ENCODE measurements at regions not wholly inside any gene's neighbourhood (a gene's known extent, or its start where the extent isn't known, plus 50 kb on each side); places are given as distances from the start of the nearest gene placed in this dataset.

DNA sequence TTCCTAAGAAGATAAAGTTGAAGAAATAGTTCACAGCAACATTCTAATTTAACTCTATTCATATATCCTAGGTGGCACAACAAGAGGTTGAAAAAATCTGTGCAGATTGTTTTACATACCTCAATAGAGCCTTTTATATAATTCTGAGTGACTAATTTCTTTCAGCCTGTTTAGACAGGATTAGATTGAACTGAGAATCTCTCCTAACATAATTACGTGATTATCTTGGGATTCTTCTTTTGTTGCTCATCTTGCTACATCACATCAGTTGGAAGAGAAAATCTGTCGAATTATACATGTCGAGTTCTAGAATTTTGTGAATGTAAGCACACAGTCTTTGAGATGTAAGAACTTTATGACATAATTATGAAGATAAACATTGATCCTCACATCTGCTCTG, 1873.7 kb upstream of the IGFBP7 start:
- H4K20me1 ChIP-seq (ENCODE audit: insufficient read depth, low read length, poor library complexity, severe bottlenecking), result no peaks in the 10 kb centered on the region
- no peaks in the 10 kb centered on the region for H3K36me3 ChIP-seq (ENCODE audit: insufficient read depth, low read length)
- no peak overlapping the region for H3K4me2 ChIP-seq (ENCODE audit: low read depth, low read length, poor library complexity, severe bottlenecking)
- no peaks in the 10 kb centered on the region for H3K9me3 ChIP-seq (ENCODE audit: insufficient read depth, low read depth, low read length)
- H3K9me2 ChIP-seq (replicated peaks; ENCODE audit: low read depth, low read length), result no peaks in the 10 kb centered on the region
- H3K79me2 ChIP-seq (ENCODE audit: insufficient read depth, low read length), result no peaks in the 10 kb centered on the region
- H3F3A ChIP-seq (ENCODE audit: low read depth), result no peaks in the 10 kb centered on the region
- H3K4me3 ChIP-seq (ENCODE audit: low read length, poor library complexity, severe bottlenecking), result no peak overlapping the region
- no peaks in the 10 kb centered on the region for H3K4me1 ChIP-seq (ENCODE audit: insufficient read depth, low read length, poor library complexity, severe bottlenecking)
- no peak overlapping the region for H3K9ac ChIP-seq (ENCODE audit: low read depth, low read length, poor library complexity, severe bottlenecking)
- no peaks in the 10 kb centered on the region for H3K27me3 ChIP-seq (ENCODE audit: insufficient read depth, low read length, poor library complexity, severe bottlenecking)
- H2AFZ ChIP-seq (ENCODE audit: low read length), result no peak overlapping the region
- no peak for TF ChIP-seq EZH2phosphoT487 (IDR thresholded peaks at IDR 0.05; ENCODE audit: borderline replicate concordance)
- TF ChIP-seq, protein P1, sequence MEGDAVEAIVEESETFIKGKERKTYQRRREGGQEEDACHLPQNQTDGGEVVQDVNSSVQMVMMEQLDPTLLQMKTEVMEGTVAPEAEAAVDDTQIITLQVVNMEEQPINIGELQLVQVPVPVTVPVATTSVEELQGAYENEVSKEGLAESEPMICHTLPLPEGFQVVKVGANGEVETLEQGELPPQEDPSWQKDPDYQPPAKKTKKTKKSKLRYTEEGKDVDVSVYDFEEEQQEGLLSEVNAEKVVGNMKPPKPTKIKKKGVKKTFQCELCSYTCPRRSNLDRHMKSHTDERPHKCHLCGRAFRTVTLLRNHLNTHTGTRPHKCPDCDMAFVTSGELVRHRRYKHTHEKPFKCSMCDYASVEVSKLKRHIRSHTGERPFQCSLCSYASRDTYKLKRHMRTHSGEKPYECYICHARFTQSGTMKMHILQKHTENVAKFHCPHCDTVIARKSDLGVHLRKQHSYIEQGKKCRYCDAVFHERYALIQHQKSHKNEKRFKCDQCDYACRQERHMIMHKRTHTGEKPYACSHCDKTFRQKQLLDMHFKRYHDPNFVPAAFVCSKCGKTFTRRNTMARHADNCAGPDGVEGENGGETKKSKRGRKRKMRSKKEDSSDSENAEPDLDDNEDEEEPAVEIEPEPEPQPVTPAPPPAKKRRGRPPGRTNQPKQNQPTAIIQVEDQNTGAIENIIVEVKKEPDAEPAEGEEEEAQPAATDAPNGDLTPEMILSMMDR (conservative IDR thresholded peaks at IDR 0.05; ENCODE audit: low read length), result no peak

DNA sequence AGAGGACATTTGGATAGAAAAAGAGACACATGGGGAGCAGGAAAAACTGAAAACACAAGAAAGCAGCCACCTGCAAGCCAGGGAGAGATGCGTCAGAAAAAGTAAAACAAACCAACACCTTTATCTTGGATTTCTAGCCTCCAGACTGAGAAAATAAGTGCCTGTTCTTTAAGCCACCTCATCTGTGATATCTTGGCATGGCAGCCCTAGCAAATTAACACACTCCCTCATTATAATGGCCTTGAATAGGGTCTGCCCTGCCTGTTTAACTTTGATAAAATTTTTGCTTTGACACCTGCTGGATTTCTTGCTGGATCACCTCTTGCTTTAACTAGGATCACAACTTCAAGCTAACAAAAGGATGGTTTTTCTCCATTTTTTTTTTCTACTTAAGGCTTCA, 1892.0 kb upstream of the IGFBP7 start:
- Histone ChIP-seq H3K27me3 (ENCODE audit: insufficient read depth, low read length, poor library complexity, severe bottlenecking) (no peaks in the 10 kb centered on the region), H3K9ac (ENCODE audit: low read depth, low read length, poor library complexity, severe bottlenecking) (no peak overlapping the region), H3K4me2 (ENCODE audit: low read depth, low read length, poor library complexity, severe bottlenecking) (no peak overlapping the region), H3K9me3 (ENCODE audit: insufficient read depth, low read depth, low read length) (no peaks in the 10 kb centered on the region), H3K9me2 (replicated peaks; ENCODE audit: low read depth, low read length) (no peaks in the 10 kb centered on the region), H3K4me1 (ENCODE audit: insufficient read depth, low read length, poor library complexity, severe bottlenecking) (no peaks in the 10 kb centered on the region), H3K36me3 (ENCODE audit: insufficient read depth, low read length) (no peaks in the 10 kb centered on the region), H2AFZ (ENCODE audit: low read length) (no peak overlapping the region), H4K20me1 (ENCODE audit: insufficient read depth, low read length, poor library complexity, severe bottlenecking) (no peaks in the 10 kb centered on the region), H3K4me3 (ENCODE audit: low read length, poor library complexity, severe bottlenecking) (no peak overlapping the region), H3F3A (ENCODE audit: low read depth) (no peaks in the 10 kb centered on the region), H3K79me2 (ENCODE audit: insufficient read depth, low read length) (no peaks in the 10 kb centered on the region)
- TF ChIP-seq EZH2phosphoT487 (IDR thresholded peaks at IDR 0.05; ENCODE audit: borderline replicate concordance), result no peak
- TF ChIP-seq, protein P1 (conservative IDR thresholded peaks at IDR 0.05; ENCODE audit: low read length), result no peak

DNA sequence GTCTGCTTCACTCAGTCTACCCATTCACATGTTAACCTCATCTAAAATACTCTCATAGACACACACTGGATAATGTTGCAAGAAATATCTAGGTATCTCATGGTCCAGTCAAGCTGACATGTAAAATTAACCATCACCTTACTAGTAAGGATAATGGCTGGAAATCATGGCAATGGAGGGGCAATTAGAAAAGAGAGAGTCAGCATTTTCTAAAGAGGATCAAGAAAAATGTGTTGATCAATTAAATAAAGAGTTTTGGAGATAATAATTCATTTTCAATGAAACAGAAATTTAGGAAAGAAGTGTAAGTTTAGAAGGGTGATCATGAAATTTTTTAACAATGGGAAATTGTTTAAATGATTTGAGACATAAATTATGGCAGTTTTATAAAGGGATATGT, 1914.1 kb upstream of the IGFBP7 start:
- H4K20me1 ChIP-seq (ENCODE audit: insufficient read depth, low read length, poor library complexity, severe bottlenecking), result no peaks in the 10 kb centered on the region
- H3K4me2 ChIP-seq (ENCODE audit: low read depth, low read length, poor library complexity, severe bottlenecking), result no peak overlapping the region
- H3K79me2 ChIP-seq (ENCODE audit: insufficient read depth, low read length), result no peaks in the 10 kb centered on the region
- H3K9me2 ChIP-seq (replicated peaks; ENCODE audit: low read depth, low read length), result no peaks in the 10 kb centered on the region
- no peak overlapping the region for H3K4me3 ChIP-seq (ENCODE audit: low read length, poor library complexity, severe bottlenecking)
- H3K27me3 ChIP-seq (ENCODE audit: insufficient read depth, low read length, poor library complexity, severe bottlenecking), result no peaks in the 10 kb centered on the region
- H3K9me3 ChIP-seq (ENCODE audit: insufficient read depth, low read depth, low read length), result no peaks in the 10 kb centered on the region
- H2AFZ ChIP-seq (ENCODE audit: low read length), result no peak overlapping the region
- TF ChIP-seq, protein P1 (conservative IDR thresholded peaks at IDR 0.05; ENCODE audit: low read length), result no peak
- TF ChIP-seq EZH2phosphoT487 (IDR thresholded peaks at IDR 0.05; ENCODE audit: borderline replicate concordance), result no peak
- no peak overlapping the region for H3K9ac ChIP-seq (ENCODE audit: low read depth, low read length, poor library complexity, severe bottlenecking)
- no peaks in the 10 kb centered on the region for H3K36me3 ChIP-seq (ENCODE audit: insufficient read depth, low read length)
- no peaks in the 10 kb centered on the region for H3K4me1 ChIP-seq (ENCODE audit: insufficient read depth, low read length, poor library complexity, severe bottlenecking)
- H3F3A ChIP-seq (ENCODE audit: low read depth), result no peaks in the 10 kb centered on the region
